GM19035 (cell line): ENCODE measurements at regions not wholly inside any gene's neighbourhood (a gene's known extent, or its start where the extent isn't known, plus 50 kb on each side); places are given as distances from the start of the nearest gene placed in this dataset.
"Not testable (repeated sequence)": the region's sequence is repeated elsewhere in the genome, so short reads cannot be mapped to it uniquely, and the experiment has no call there.

Experiments used
- ATAC-seq: cut with Tn5 transposase; IDR thresholded peaks from one replicate; pipeline ENCODE4 v1.9.1; 2021; ENCODE audit not compliant: unreplicated experiment

- ATAC-seq: not testable (repeated sequence)
Measured at GRCh38 chr20:25989686-25990085, 293.0 kb upstream of the ZNF337 start.

DNA sequence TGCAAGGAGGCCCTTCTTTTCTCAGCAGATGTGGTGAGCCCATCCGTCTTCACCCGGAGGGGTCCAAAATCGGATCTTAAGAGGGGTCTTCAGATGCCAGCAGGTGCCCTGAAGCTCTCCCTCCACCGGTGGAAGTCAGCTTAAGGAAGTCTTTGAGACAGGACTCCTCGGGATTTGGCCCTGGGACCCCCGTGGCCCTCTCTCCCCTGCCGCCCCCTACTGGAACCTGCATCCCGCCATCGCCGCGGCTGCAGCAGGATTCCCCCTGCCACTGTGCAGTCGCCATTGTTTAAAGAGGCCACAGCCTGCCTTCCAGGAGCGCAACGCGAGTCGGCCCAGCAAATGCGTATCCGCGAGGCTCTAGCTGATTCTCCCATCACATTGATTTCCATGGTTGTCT lies 292.5 kb upstream of the ZNF337 start:
- ATAC-seq: no peak

DNA sequence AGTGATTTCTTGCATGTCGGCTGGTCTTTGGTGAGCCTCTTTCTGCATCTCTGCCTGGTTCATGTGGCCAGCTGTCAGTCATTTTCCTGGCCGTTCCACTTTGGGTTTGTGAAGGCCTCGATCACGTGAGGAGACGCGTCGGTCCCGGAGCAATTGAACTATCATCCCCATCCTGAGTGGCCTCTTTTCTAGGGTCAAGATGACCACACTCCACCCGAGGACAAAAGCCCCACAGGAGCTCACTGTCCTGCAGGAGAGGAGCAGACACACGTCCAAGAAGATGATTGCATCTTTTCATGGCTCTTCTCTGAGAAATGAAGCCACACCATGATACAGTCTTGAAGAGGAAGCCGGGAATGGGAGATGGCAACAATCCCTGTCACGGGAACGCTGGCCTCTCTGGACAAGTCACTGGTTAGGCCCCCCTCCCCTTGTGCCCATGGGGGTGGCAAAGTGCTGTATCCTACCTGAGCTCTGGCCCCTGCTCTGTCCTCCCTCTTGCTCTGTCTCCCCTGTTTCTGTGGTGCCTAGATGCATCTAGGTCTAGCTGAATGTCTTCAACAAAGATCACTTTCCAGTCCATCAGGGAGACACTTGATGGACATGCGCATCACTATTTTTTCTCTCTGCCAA lies 291.4 kb upstream of the ZNF337 start:
- not testable (repeated sequence) for ATAC-seq

- peak; percentile 80 for ATAC-seq
Measured at GRCh38 chr20:25987073-25987927, 290.6 kb upstream of the ZNF337 start.

DNA sequence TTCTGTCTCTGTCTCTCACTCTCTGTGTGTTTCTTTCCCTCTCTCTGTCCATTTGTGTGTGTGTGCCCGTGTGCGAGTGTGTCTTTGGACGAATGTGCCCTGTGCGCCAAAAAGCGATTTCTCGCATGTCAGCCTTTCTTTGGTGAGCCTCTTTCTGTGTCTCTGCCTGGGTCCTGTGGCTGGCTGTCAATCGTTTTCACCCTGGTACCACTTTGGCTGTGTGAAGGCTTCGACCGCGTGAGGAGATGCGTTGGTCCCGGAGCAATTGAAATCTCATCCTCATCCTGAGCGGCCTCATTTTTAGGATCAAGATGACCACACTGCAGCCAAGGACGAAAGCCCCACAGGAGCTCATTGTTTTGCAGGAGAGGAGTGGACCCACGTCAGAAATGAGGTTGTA lies 288.9 kb upstream of the ZNF337 start:
- ATAC-seq: no peak

DNA sequence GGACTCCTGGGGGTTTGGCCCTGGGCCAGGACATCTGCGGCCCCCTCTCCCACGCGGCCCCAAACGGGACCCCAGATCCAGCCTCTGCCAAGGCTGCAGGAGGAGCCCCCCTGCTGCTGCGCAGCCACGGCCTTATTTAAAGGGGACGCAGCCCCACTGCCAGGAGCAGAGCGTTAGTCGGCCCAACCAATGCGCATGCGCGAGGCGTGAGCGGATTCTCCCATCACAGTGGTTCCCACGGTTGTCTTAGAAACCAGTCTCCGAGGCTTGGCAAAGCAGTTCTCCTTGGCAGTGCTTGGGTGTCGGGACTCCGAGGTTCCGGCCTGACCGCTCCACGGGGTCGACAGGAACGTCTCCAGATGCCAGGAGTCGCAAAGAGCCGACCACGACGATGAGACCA lies 288.3 kb upstream of the ZNF337 start:
- ATAC-seq: peak; percentile 50

DNA sequence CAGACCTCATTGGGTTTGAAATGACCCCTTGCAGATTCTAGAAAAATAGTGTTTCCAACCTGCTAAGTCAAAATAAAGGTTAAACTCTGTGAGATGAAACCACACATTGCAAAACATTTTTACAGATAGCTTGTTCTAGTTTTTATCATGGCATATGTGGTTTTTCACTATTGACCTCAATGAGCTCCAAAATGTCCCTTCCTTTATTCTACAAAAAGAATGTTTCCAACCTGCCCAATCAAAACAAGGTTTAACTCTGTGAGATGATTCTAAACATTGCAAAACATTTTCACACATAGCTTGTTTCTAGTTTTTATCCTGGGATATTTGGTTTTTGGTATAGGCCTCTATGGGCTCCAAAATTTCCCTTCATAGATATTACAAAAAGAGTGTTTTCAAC lies 286.0 kb upstream of the ZNF337 start:
- not testable (repeated sequence) for ATAC-seq

- ATAC-seq: not testable (repeated sequence)
Measured at GRCh38 chr20:25978450-25979190, 282.0 kb upstream of the ZNF337 start.

DNA sequence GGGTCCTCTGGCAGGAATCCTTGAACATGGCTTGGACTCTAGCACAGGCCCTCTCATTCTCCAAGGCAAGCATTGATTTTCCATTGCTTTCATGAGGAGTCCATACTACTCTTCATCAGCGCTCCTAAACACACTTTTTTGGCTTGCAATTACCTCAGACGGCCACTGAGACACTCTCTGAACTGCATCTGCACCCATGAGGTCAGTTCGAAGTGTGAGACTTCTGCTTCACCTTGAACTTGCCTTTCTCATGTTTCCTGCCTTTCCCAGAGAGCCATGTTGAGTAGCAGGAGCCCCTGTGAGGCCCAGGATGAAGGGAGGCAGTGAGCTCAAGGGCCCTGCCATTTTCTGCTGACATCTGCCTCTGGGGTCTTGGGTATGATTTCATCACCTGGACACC lies 279.2 kb upstream of the ZNF337 start:
- ATAC-seq: not testable (repeated sequence)

- not testable (repeated sequence) for ATAC-seq
Measured at GRCh38 chr20:25965203-25965602, 268.6 kb upstream of the ZNF337 start.

- ATAC-seq: not testable (repeated sequence)
Measured at GRCh38 chr20:25953876-25954275, 257.2 kb upstream of the ZNF337 start.

DNA sequence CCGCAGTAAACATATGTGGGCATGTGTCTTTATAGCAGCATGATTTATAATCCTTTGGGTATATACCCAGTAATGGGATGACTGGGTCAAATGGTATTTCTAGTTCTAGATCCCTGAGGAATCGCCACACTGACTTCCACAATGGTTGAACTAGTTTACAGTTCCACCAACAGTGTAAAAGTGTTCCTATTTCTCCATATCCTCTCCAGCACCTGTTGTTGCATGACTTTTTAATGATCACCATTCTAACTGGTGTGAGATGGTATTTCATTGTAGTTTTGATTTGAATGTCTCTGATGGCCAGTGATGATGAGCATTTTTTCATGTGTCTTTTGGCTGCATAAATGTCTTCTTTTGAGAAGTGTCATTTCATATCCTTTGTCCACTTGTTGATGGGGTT lies 238.6 kb upstream of the ZNF337 start:
- not testable (repeated sequence) for ATAC-seq

DNA sequence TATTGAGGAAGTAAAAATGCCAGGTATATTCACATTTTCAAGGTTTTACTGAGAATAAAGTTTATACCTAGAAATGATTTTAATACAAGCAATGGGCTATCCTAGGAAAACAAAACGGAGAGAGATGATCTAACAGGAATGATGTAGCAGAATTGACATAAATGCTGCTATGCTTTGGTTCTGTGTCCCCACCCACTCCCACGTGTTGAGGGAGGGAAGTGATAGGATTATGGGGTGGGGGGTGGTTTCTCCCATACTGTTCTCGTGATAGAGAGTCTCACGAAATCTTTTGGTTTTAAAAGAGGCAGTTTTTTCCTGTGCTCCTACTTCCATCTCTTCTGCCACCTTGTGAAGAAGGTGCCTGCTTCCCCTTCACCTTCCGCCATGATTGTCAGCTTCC lies 236.2 kb upstream of the ZNF337 start:
- ATAC-seq: not testable (repeated sequence)

- ATAC-seq: not testable (repeated sequence)
Measured at GRCh38 chr20:25932170-25932569, 235.5 kb upstream of the ZNF337 start.

DNA sequence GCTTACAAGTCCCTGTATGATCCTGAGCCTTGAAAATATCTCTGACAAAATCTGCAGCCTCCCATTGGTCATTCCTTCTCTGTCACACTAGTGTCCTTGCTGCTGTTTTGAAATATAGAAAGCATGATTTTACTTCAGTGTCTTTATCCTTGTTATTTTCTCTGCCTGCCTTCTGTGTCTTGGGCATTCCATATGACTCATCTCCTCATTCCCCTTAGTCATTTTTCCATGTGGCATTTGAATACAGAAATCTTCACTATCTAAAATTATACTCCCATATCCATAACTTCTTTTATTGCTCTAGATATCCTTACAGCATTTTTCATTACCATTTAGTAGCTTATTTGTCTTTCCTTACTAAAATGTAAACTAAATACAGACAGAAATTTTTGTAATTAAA lies 205.7 kb upstream of the ZNF337 start:
- ATAC-seq: not testable (repeated sequence)

DNA sequence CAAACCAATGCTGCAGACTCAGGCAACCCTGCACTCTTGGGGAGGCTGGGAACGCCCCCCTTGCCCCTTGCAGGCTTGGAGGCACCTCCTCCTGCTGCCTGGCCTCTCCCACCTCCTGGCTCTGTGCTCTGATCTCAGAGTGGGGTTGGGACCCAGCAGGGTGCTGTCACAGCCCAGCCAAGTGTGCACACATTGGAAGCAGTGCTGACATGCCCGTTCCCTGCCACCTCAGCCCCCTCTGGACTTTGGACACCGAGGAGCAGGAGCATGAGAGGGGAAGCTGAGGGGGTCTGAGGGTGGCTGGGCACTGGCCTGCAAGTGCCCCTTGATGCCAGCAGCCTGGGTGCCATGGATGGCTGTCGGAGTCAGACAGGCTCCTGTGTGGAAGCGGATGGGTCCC lies 202.0 kb upstream of the ZNF337 start:
- not testable (repeated sequence) for ATAC-seq

DNA sequence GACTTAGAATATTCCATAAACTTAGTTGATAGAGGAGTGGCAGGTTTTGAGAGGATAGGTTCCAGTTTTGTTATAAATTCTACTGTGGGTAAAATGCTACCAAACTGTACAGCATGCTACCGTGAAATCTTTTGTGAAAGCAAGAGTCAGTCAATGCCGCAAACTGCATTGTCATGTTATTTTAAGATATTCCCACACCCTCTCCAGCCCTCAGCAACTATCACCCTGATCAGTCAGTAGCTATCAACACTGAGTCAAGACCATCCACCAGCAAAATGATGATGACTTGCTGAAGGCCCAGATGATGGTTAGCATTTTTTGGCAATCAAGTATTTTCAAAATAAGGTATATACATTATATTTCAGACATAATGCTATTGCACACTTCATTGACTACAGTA lies 182.4 kb upstream of the ZNF337 start:
- ATAC-seq: not testable (repeated sequence)

DNA sequence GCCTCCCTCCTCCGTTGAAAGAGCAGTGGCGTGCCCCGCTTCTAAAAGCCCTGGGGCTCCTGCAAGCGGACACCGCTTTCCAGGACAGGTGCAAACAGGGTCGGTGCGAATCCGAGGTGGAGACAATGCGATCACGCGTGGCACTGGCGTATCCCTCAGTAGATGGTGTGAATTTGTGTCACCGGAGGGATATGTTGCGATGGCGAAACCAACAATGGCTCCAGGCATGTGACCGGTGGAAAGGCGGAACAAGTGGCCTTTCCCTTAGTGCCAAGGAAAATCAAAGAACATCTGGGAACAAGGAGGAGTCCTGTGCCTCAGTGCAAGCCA lies 172.0 kb upstream of the ZNF337 start:
- ATAC-seq: not testable (repeated sequence)

DNA sequence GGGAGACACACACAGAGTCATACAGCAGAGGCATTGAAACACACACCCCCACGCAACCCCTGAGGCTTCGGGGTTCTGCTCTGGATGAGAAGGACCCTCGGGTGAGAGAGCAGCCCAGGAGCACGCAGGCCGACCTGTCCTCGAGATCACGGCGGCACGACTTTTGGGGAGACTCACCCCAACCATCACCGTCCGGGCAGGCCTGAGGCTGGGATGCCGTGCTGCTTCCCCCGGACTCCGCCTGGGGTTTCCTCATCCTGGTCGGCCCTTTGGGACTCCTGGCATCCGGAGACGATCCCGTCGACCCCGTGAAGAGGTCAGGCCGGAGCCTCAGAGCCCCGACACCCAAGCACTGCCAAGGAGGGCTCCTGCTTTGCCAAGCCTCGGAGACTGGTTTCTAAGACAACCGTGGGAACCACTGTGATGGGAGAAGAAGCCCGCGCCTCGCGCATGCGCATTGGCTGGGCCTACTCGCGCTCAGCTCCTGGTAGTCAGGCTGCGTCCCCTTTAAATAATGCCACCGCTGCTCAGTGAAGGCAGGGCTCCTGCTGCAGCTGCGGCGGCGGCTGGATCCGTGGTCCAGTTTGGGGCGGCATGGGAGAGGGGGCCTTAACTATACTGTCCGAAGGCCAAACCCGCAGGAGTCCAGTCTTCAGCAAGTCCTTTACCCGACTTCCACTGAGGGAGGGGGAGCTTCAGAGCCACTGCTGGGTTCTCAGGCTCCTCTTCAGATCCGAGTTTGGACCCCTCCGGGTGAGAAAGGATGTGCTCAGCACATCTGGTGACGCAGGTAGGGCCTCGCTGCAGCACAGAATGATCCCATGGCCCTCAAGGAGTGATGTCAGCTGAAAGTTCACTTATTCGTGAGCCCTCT lies 171.4 kb upstream of the ZNF337 start:
- ATAC-seq: no peak

- ATAC-seq: not testable (repeated sequence)
Measured at GRCh38 chr20:25867015-25867775, 170.5 kb upstream of the ZNF337 start.
